HUES48 (cell line): ENCODE measurements at regions not wholly inside any gene's neighbourhood (a gene's known extent, or its start where the extent isn't known, plus 50 kb on each side); places are given as distances from the start of the nearest gene placed in this dataset.
A peak's percentile ranks its signal among the peaks of the same experiment; 100 is the strongest.

ENCODE experiments used
- H3K27ac ChIP-seq: one replicate; pipeline ENCODE4 v1.7.0; 2013; ENCODE audit warnings: low read depth, low read length, inconsistent platforms
- H3K27me3 ChIP-seq: 2 replicates; pipeline ENCODE4 v1.6.1; 2013; ENCODE audit warnings: mild to moderate bottlenecking, low read length; ENCODE audit not compliant: control insufficient read depth, insufficient read depth
- H3K36me3 ChIP-seq: 2 replicates; pipeline ENCODE4 v1.6.1; 2013; ENCODE audit warnings: low read length; ENCODE audit not compliant: control insufficient read depth, insufficient read depth
- H3K4me1 ChIP-seq: 2 replicates; pipeline ENCODE4 v1.6.1; 2013; ENCODE audit warnings: mild to moderate bottlenecking, low read length; ENCODE audit not compliant: control insufficient read depth, insufficient read depth
- H3K4me3 ChIP-seq: 2 replicates; pipeline ENCODE4 v1.5.1; 2013; ENCODE audit warnings: mild to moderate bottlenecking, low read depth, low read length
- H3K9ac ChIP-seq: 2 replicates; pipeline ENCODE4 v1.6.1; 2013; ENCODE audit warnings: mild to moderate bottlenecking, low read depth, low read length, moderate library complexity
- H3K9me3 ChIP-seq: 2 replicates; pipeline ENCODE4 v1.6.1; 2013; ENCODE audit warnings: low read length; ENCODE audit not compliant: control insufficient read depth, insufficient read depth

GRCh38 chr15:39216816-39217215 is 364.1 kb upstream of the THBS1 start:
- H3K36me3 ChIP-seq = no peaks in the 10 kb centered on the region
- no peak overlapping the region for H3K9ac ChIP-seq
- H3K27me3 ChIP-seq = no peaks in the 10 kb centered on the region

DNA sequence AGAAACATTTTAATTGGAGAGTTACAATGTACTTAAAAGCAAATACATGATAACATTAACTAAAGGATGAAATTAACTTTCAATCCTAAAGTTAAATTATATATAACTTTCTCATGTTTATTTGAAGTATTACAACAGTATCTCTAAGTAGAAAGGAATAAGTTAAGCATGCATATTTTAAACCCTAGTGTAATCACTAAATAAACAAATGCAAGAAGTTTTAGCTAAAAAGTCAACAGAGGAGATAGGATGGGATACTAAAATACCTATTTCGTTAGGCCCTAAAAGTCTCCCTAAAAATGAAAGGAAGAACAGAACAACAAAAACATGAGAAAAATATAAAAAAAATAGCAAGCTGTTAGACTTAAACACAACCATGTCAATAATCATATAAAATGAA is 361.3 kb upstream of the THBS1 start:
- no peaks in the 10 kb centered on the region for H3K27me3 ChIP-seq

More at GRCh38 chr15:39216816-39217215, 364.1 kb upstream of the THBS1 start:
- Histone ChIP-seq H3K4me3 (no peak overlapping the region), H3K27ac (peak overlapping the region; percentile 26), H3K4me1 (peaks cover 19% of the 10 kb centered on the region), H3K9me3 (peaks cover 3% of the 10 kb centered on the region; the same call in 1 of the 2 replicates)

GRCh38 chr15:39226169-39226937 is 354.5 kb upstream of the THBS1 start:
- Histone ChIP-seq H3K9me3 (no peaks in the 10 kb centered on the region), H3K27me3 (no peaks in the 10 kb centered on the region), H3K27ac (no peak overlapping the region), H3K4me3 (no peak overlapping the region), H3K36me3 (no peaks in the 10 kb centered on the region), H3K4me1 (peaks cover 9% of the 10 kb centered on the region), H3K9ac (no peak overlapping the region)

More for the DNA sequence above, 361.3 kb upstream of the THBS1 start:
- Histone ChIP-seq H3K4me1 (peaks cover 2% of the 10 kb centered on the region; the same call in 1 of the 2 replicates), H3K4me3 (no peak overlapping the region), H3K9ac (no peak overlapping the region), H3K36me3 (no peaks in the 10 kb centered on the region), H3K27ac (no peak overlapping the region), H3K9me3 (no peaks in the 10 kb centered on the region)

GRCh38 chr15:39227001-39227400 is 353.9 kb upstream of the THBS1 start:
- no peak overlapping the region for H3K27ac ChIP-seq
- no peak overlapping the region for H3K4me3 ChIP-seq
- H3K36me3 ChIP-seq = no peaks in the 10 kb centered on the region

GRCh38 chr15:39228889-39229288 is 352.0 kb upstream of the THBS1 start:
- no peaks in the 10 kb centered on the region for H3K27me3 ChIP-seq
- H3K4me3 ChIP-seq = no peak overlapping the region
- no peak overlapping the region for H3K27ac ChIP-seq
- peaks cover 9% of the 10 kb centered on the region for H3K4me1 ChIP-seq
- H3K9me3 ChIP-seq = no peaks in the 10 kb centered on the region
- H3K36me3 ChIP-seq = no peaks in the 10 kb centered on the region
- no peak overlapping the region for H3K9ac ChIP-seq

More at GRCh38 chr15:39227001-39227400, 353.9 kb upstream of the THBS1 start:
- Histone ChIP-seq H3K9me3 (no peaks in the 10 kb centered on the region), H3K9ac (no peak overlapping the region), H3K4me1 (peaks cover 9% of the 10 kb centered on the region), H3K27me3 (no peaks in the 10 kb centered on the region)

- H3K36me3 ChIP-seq = no peaks in the 10 kb centered on the region
- H3K9ac ChIP-seq = no peak overlapping the region
- no peak overlapping the region for H3K27ac ChIP-seq
- H3K27me3 ChIP-seq = no peaks in the 10 kb centered on the region
- no peak overlapping the region for H3K4me3 ChIP-seq
- H3K9me3 ChIP-seq = no peaks in the 10 kb centered on the region
- peaks cover 9% of the 10 kb centered on the region for H3K4me1 ChIP-seq
These were observed 350.5 kb upstream of the THBS1 start for GRCh38 chr15:39230205-39230907.

DNA sequence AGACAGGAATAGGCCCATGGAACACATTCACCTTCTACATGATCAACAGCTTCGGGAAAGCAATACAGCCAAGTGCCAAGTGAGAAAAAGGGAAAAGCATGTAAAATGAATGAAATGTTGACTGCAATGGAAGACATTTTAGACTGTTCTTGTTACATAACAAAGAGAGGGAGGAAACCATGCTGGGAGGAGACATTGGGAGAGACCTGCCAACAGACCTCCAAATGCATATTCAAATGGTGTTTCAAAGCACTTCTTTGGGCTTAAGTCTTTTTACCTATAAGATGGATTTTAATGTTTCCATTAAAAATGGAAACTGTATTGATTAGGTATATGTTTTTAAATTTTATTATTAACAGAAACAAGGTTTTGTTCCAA is 350.0 kb upstream of the THBS1 start:
- Histone ChIP-seq H3K4me1 (peaks cover 9% of the 10 kb centered on the region), H3K36me3 (no peaks in the 10 kb centered on the region), H3K27me3 (no peaks in the 10 kb centered on the region), H3K4me3 (no peak overlapping the region), H3K27ac (no peak overlapping the region), H3K9ac (no peak overlapping the region), H3K9me3 (no peaks in the 10 kb centered on the region)

DNA sequence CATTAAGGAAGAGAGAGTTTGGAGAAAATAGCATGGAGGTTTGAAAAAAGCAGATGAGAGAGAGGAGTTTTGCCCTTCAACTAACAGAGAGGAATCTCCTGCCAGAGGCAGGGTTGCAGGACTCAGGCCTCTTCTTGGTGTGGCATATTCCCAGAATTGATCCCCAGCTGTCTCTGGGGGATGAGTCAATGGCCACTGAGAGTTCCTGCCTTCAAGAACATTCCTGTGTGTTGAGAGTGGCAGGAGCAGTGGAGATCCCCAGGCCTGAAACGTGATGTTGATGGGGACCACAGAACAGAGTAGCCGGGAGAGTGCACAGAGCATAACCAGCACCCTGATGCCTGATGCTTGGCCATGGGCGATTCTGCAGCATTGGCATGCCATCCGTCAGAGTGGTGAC is 348.4 kb upstream of the THBS1 start:
- H3K27me3 ChIP-seq = no peaks in the 10 kb centered on the region
- H3K9ac ChIP-seq = no peak overlapping the region
- no peaks in the 10 kb centered on the region for H3K9me3 ChIP-seq

GRCh38 chr15:39235084-39235795 is 345.6 kb upstream of the THBS1 start:
- Histone ChIP-seq H3K9ac (no peak overlapping the region), H3K4me1 (peaks cover 7% of the 10 kb centered on the region), H3K27ac (no peak overlapping the region)

More for the DNA sequence above, 348.4 kb upstream of the THBS1 start:
- peaks cover 9% of the 10 kb centered on the region for H3K4me1 ChIP-seq
- no peak overlapping the region for H3K27ac ChIP-seq
- no peak overlapping the region for H3K4me3 ChIP-seq
- no peaks in the 10 kb centered on the region for H3K36me3 ChIP-seq

DNA sequence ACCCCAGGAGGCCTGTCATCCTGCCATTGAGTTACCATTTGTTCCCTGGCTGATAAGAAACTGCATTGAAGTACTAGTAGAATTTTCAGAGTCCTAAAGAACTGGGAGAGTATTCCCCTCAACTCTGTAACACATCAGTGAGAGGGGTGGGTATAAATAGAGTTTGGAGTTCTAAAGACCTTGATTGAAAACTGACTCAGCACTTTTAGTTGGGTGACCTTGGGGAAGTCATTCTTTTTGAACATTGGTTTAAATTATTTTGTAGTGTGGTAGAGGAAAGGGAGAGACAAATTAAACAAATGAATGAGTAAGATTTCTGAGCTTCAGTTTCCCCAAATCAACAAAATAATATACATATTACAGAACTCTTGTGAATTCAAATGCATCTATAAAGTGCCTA is 344.5 kb upstream of the THBS1 start:
- Histone ChIP-seq H3K36me3 (no peaks in the 10 kb centered on the region), H3K27ac (no peak overlapping the region), H3K4me3 (no peak overlapping the region), H3K4me1 (no peaks in the 10 kb centered on the region), H3K9me3 (no peaks in the 10 kb centered on the region), H3K27me3 (no peaks in the 10 kb centered on the region), H3K9ac (no peak overlapping the region)

More at GRCh38 chr15:39235084-39235795, 345.6 kb upstream of the THBS1 start:
- no peaks in the 10 kb centered on the region for H3K27me3 ChIP-seq
- H3K4me3 ChIP-seq = no peak overlapping the region
- H3K9me3 ChIP-seq = no peaks in the 10 kb centered on the region
- no peaks in the 10 kb centered on the region for H3K36me3 ChIP-seq

GRCh38 chr15:39238443-39238842 is 342.4 kb upstream of the THBS1 start:
- no peak overlapping the region for H3K4me3 ChIP-seq
- H3K9ac ChIP-seq = no peak overlapping the region
- H3K9me3 ChIP-seq = no peaks in the 10 kb centered on the region
- H3K27me3 ChIP-seq = no peaks in the 10 kb centered on the region
- no peaks in the 10 kb centered on the region for H3K36me3 ChIP-seq
- no peaks in the 10 kb centered on the region for H3K4me1 ChIP-seq
- H3K27ac ChIP-seq = no peak overlapping the region
